GM23338 (cell line): ENCODE measurements at regions not wholly inside any gene's neighbourhood (a gene's known extent, or its start where the extent isn't known, plus 50 kb on each side); places are given as distances from the start of the nearest gene placed in this dataset.

Source experiments
- ATAC-seq: fragments of 200-7000 bp; cut with Tn5 transposase; 3 replicates; pipeline ENCODE4 v1.9.1; 2020
- DNase-seq: peaks from one replicate; pipeline ENCODE4 v3.0.0-alpha.2; 2015; ENCODE audit warnings: low spot score
- H2AFZ ChIP-seq: fragments of 200-600 bp; sonication (generic); 2 replicates; pipeline ENCODE4 v1.8.0; 2016; ENCODE audit warnings: antibody characterized with exemption, mild to moderate bottlenecking, moderate library complexity
- H3F3A ChIP-seq: fragments of 200-600 bp; sonication (generic); replicated peaks from 2 replicates; pipeline ENCODE4 v1.8.0; 2017; ENCODE audit warnings: antibody characterized with exemption, mixed run types, low read depth
- H3K27ac ChIP-seq: fragments of 200-600 bp; sonication (generic); 2 replicates; pipeline ENCODE4 v1.6.1; 2016; ENCODE audit warnings: low read depth
- H3K27me3 ChIP-seq: fragments of 200-600 bp; sonication (generic); 2 replicates; pipeline ENCODE4 v1.8.0; 2016; ENCODE audit warnings: mild to moderate bottlenecking, mixed run types, moderate library complexity; ENCODE audit not compliant: insufficient read depth
- H3K36me3 ChIP-seq: fragments of 200-600 bp; sonication (generic); 2 replicates; pipeline ENCODE4 v1.8.0; 2016; ENCODE audit warnings: mild to moderate bottlenecking; ENCODE audit not compliant: insufficient read depth
- H3K4me1 ChIP-seq: fragments of 200-600 bp; sonication (generic); 2 replicates; pipeline ENCODE4 v1.8.0; 2016; ENCODE audit warnings: mild to moderate bottlenecking, moderate library complexity; ENCODE audit not compliant: insufficient read depth
- H3K4me2 ChIP-seq: fragments of 200-600 bp; sonication (generic); 2 replicates; pipeline ENCODE4 v1.7.1; 2017; ENCODE audit warnings: mixed run types
- H3K4me3 ChIP-seq: fragments of 200-600 bp; sonication (generic); 2 replicates; pipeline ENCODE4 v1.6.1; 2016; ENCODE audit warnings: mixed run types
- H3K79me2 ChIP-seq: fragments of 200-600 bp; sonication (generic); replicated peaks from 2 replicates; pipeline ENCODE4 v1.8.0; 2017; ENCODE audit warnings: mild to moderate bottlenecking; ENCODE audit not compliant: insufficient read depth
- H3K9me2 ChIP-seq: fragments of 200-600 bp; sonication (generic); 2 replicates; pipeline ENCODE4 v1.8.0; 2017; ENCODE audit not compliant: insufficient read depth
- H4K20me1 ChIP-seq: fragments of 200-600 bp; sonication (generic); replicated peaks from 2 replicates; pipeline ENCODE4 v1.8.0; 2017; ENCODE audit warnings: mild to moderate bottlenecking; ENCODE audit not compliant: insufficient read depth
- H3K27ac Mint-ChIP-seq: 2 replicates; pipeline ENCODE4 v1.8.0; 2020; ENCODE audit warnings: inconsistent platforms, mild to moderate bottlenecking, moderate library complexity, mixed read lengths
- H3K27me3 Mint-ChIP-seq: 3 replicates; pipeline ENCODE4 v1.8.0; 2022; ENCODE audit warnings: low read depth, mild to moderate bottlenecking, moderate library complexity, mixed read lengths, inconsistent platforms; ENCODE audit not compliant: insufficient read depth, poor library complexity
- H3K36me3 Mint-ChIP-seq: 3 replicates; pipeline ENCODE4 v1.8.0; 2021; ENCODE audit warnings: low read depth, mild to moderate bottlenecking, inconsistent platforms, moderate library complexity, mixed read lengths
- H3K4me1 Mint-ChIP-seq: 3 replicates; pipeline ENCODE4 v1.8.0; 2020; ENCODE audit warnings: mild to moderate bottlenecking, inconsistent platforms, mixed read lengths
- H3K4me3 Mint-ChIP-seq: 3 replicates; pipeline ENCODE4 v1.8.0; 2021; ENCODE audit warnings: moderate library complexity, mild to moderate bottlenecking, inconsistent platforms, mixed read lengths
- H3K9me3 Mint-ChIP-seq: 3 replicates; pipeline ENCODE4 v1.8.0; 2020; ENCODE audit warnings: moderate library complexity, mild to moderate bottlenecking, inconsistent platforms, mixed read lengths
- CREB1 ChIP-seq: fragments of 250-450 bp; sonication (Bioruptor Pico); IDR thresholded peaks from 2 replicates; pipeline ENCODE4 v1.5.0; 2020; ENCODE audit warnings: low read depth, mild to moderate bottlenecking, moderate library complexity
- ETS1 ChIP-seq: IDR thresholded peaks from 2 replicates; pipeline ENCODE4 v1.6.1; 2016; ENCODE audit warnings: antibody characterized with exemption
- EZH2 ChIP-seq: fragments of 200-600 bp; sonication (generic); IDR thresholded peaks from one replicate; pipeline ENCODE4 v1.8.0; 2017; ENCODE audit warnings: antibody characterized with exemption, mild to moderate bottlenecking, low read depth; ENCODE audit not compliant: unreplicated experiment
- EZH2phosphoT487 ChIP-seq: fragments of 200-600 bp; sonication (generic); IDR thresholded peaks from one replicate; pipeline ENCODE4 v1.8.1; 2018; ENCODE audit warnings: antibody characterized with exemption; ENCODE audit not compliant: unreplicated experiment
- NANOG ChIP-seq: IDR thresholded peaks from 2 replicates; pipeline ENCODE4 v1.6.1; 2016; ENCODE audit warnings: antibody characterized with exemption, borderline replicate concordance
- REST ChIP-seq: IDR thresholded peaks from one replicate; pipeline ENCODE4 v1.6.1; 2018; ENCODE audit warnings: antibody characterized with exemption; ENCODE audit not compliant: unreplicated experiment
- STAT1 ChIP-seq: IDR thresholded peaks from one replicate; pipeline ENCODE4 v1.6.1; 2016; ENCODE audit warnings: antibody characterized with exemption; ENCODE audit not compliant: unreplicated experiment
- ZNF114 ChIP-seq: fragments of 250-450 bp; sonication (Bioruptor Pico); IDR thresholded peaks from 2 replicates; pipeline ENCODE4 v1.5.0; 2020; ENCODE audit warnings: mild to moderate bottlenecking, moderate library complexity
- ZNF331 ChIP-seq: fragments of 250-450 bp; sonication (Bioruptor Pico); IDR thresholded peaks from 2 replicates; pipeline ENCODE4 v1.5.0; 2020; ENCODE audit warnings: low read depth, mild to moderate bottlenecking, moderate library complexity

GRCh38 chr21:17950591-17950990, 131.4 kb upstream of the C21orf91 start:
- Mint-ChIP-seq H3K4me3 (no peak overlapping the region), H3K27me3 (no peaks in the 10 kb centered on the region), H3K9me3 (peaks cover 6% of the 10 kb centered on the region), H3K27ac (no peak overlapping the region), H3K4me1 (no peaks in the 10 kb centered on the region), H3K36me3 (peaks cover 4% of the 10 kb centered on the region; the same call in 2 of the 3 replicates)
- no peaks in the 10 kb centered on the region for H3K9me2 ChIP-seq
- no peak overlapping the region for H3K4me2 ChIP-seq
- no peaks in the 10 kb centered on the region for H4K20me1 ChIP-seq
- H2AFZ ChIP-seq, result no peak overlapping the region
- H3K79me2 ChIP-seq, result no peaks in the 10 kb centered on the region
- no peak overlapping the region for H3K27ac ChIP-seq
- H3K36me3 ChIP-seq, result no peaks in the 10 kb centered on the region
- no peaks in the 10 kb centered on the region for H3K27me3 ChIP-seq
- ATAC-seq (no peak), DNase-seq (no peak)
- TF ChIP-seq STAT1, result no peak
- H3K4me1 ChIP-seq, result no peaks in the 10 kb centered on the region
- no peak overlapping the region for H3K4me3 ChIP-seq
- H3F3A ChIP-seq, result no peaks in the 10 kb centered on the region

- H3F3A ChIP-seq, result no peaks in the 10 kb centered on the region
- H4K20me1 ChIP-seq, result no peaks in the 10 kb centered on the region
- H3K4me3 ChIP-seq, result no peak overlapping the region
- H3K27me3 Mint-ChIP-seq, result peaks cover 2% of the 10 kb centered on the region
- peaks cover 14% of the 10 kb centered on the region for H3K9me3 Mint-ChIP-seq
- H3K27ac Mint-ChIP-seq, result no peak overlapping the region
- no peak overlapping the region for H2AFZ ChIP-seq
- ATAC-seq, result no peak
- H3K4me3 Mint-ChIP-seq, result no peak overlapping the region
- no peaks in the 10 kb centered on the region for H3K36me3 ChIP-seq
- no peak for DNase-seq
- H3K4me2 ChIP-seq, result no peak overlapping the region
- no peak overlapping the region for H3K27ac ChIP-seq
- peaks cover 9% of the 10 kb centered on the region; the same call in 2 of the 3 replicates for H3K36me3 Mint-ChIP-seq
- H3K4me1 Mint-ChIP-seq, result no peaks in the 10 kb centered on the region
- H3K79me2 ChIP-seq, result no peaks in the 10 kb centered on the region
- H3K9me2 ChIP-seq, result no peaks in the 10 kb centered on the region
- no peaks in the 10 kb centered on the region for H3K27me3 ChIP-seq
- TF ChIP-seq REST (no peak), EZH2 (no peak), ZNF331 (CRISPR knock-in tag) (no peak), ZNF114 (CRISPR knock-in tag) (no peak), NANOG (no peak), CREB1 (CRISPR knock-in tag) (no peak), ETS1 (no peak), EZH2phosphoT487 (no peak)
- H3K4me1 ChIP-seq, result no peaks in the 10 kb centered on the region
Measured at GRCh38 chr21:17949421-17949820, 130.3 kb upstream of the C21orf91 start.
